Activated CD8-positive, alpha-beta memory T cell treated with anti-CD3 and anti-CD28 coated beads, Interleukin-2, amount 10 ng/mL, durations not matched to agents 7 days and 5 days (primary cell): ENCODE measurements at regions not wholly inside any gene's neighbourhood (a gene's known extent, or its start where the extent isn't known, plus 50 kb on each side); places are given as distances from the start of the nearest gene placed in this dataset.

Experiments
- ATAC-seq: fragments of 150-1000 bp; cut with Tn5 transposase; one replicate; pipeline ENCODE4 v1.10.0; 2021; ENCODE audit warnings: moderate library complexity
- CTCF ChIA-PET: fragments of 350-600 bp; sonication (Branson Sonifier 250); formaldehyde crosslinking; loops from one replicate; lab custom pipeline; 2021; ENCODE audit warnings: antibody characterized with exemption; lab: Charles Lee
- DNase-seq: peaks from one replicate; pipeline ENCODE4 v3.0.0-alpha.2; 2020
- H3K27ac Mint-ChIP-seq: one replicate; pipeline ENCODE4 v1.8.0; 2021; ENCODE audit warnings: mild to moderate bottlenecking, mixed read lengths
- H3K27me3 Mint-ChIP-seq: one replicate; pipeline ENCODE4 v1.8.0; 2021; ENCODE audit warnings: mixed read lengths
- H3K36me3 Mint-ChIP-seq: one replicate; pipeline ENCODE4 v1.8.0; 2021; ENCODE audit warnings: mild to moderate bottlenecking, mixed read lengths
- H3K4me1 Mint-ChIP-seq: one replicate; pipeline ENCODE4 v1.8.0; 2021; ENCODE audit warnings: mixed read lengths
- H3K4me3 Mint-ChIP-seq: one replicate; pipeline ENCODE4 v1.8.0; 2021; ENCODE audit warnings: mild to moderate bottlenecking, moderate library complexity, mixed read lengths
- H3K9me3 Mint-ChIP-seq: one replicate; pipeline ENCODE4 v1.8.0; 2022; ENCODE audit warnings: low read depth, mixed read lengths

GRCh38 chrX:150036641-150037040 lies 98.3 kb upstream of the EOLA2 start:
- Mint-ChIP-seq H3K27ac (no peak overlapping the region), H3K27me3 (peaks cover 18% of the 10 kb centered on the region), H3K9me3 (no peaks in the 10 kb centered on the region), H3K4me3 (no peak overlapping the region), H3K4me1 (no peaks in the 10 kb centered on the region), H3K36me3 (no peaks in the 10 kb centered on the region)
- ATAC-seq, result no peak
- CTCF ChIA-PET, result no interaction called here
- DNase-seq, result no peak

GRCh38 chrX:150037041-150037440 lies 98.8 kb upstream of the EOLA2 start:
- H3K27me3 Mint-ChIP-seq, result peaks cover 18% of the 10 kb centered on the region
- DNase-seq (no peak), ATAC-seq (no peak)
- no peak overlapping the region for H3K4me3 Mint-ChIP-seq
- H3K27ac Mint-ChIP-seq, result no peak overlapping the region
- no peaks in the 10 kb centered on the region for H3K4me1 Mint-ChIP-seq
- no peaks in the 10 kb centered on the region for H3K36me3 Mint-ChIP-seq
- H3K9me3 Mint-ChIP-seq, result no peaks in the 10 kb centered on the region
- CTCF ChIA-PET, result no interaction called here

GRCh38 chrX:150038315-150038714 lies 100.0 kb upstream of the EOLA2 start:
- CTCF ChIA-PET, result no interaction called here
- H3K4me3 Mint-ChIP-seq, result no peak overlapping the region
- H3K27ac Mint-ChIP-seq, result no peak overlapping the region
- H3K36me3 Mint-ChIP-seq, result no peaks in the 10 kb centered on the region
- peaks cover 18% of the 10 kb centered on the region for H3K27me3 Mint-ChIP-seq
- ATAC-seq (no peak), DNase-seq (no peak)
- H3K9me3 Mint-ChIP-seq, result no peaks in the 10 kb centered on the region
- H3K4me1 Mint-ChIP-seq, result no peaks in the 10 kb centered on the region

- no peak for DNase-seq
- peaks cover 18% of the 10 kb centered on the region for H3K27me3 Mint-ChIP-seq
- CTCF ChIA-PET, result no interaction called here
- no peaks in the 10 kb centered on the region for H3K36me3 Mint-ChIP-seq
- H3K4me3 Mint-ChIP-seq, result no peak overlapping the region
- ATAC-seq, result no peak
- H3K27ac Mint-ChIP-seq, result no peak overlapping the region
- H3K9me3 Mint-ChIP-seq, result no peaks in the 10 kb centered on the region
- no peaks in the 10 kb centered on the region for H3K4me1 Mint-ChIP-seq
Observed at GRCh38 chrX:150038986-150039599, 100.8 kb upstream of the EOLA2 start.

GRCh38 chrX:150041208-150041607 lies 102.9 kb upstream of the EOLA2 start:
- DNase-seq, result no peak
- ATAC-seq, result no peak
- Mint-ChIP-seq H3K36me3 (no peaks in the 10 kb centered on the region), H3K4me1 (no peaks in the 10 kb centered on the region), H3K27me3 (peaks cover 28% of the 10 kb centered on the region), H3K9me3 (no peaks in the 10 kb centered on the region), H3K27ac (no peak overlapping the region), H3K4me3 (no peak overlapping the region)
- CTCF ChIA-PET, result no interaction called here

GRCh38 chrX:150044556-150044955 lies 106.3 kb upstream of the EOLA2 start:
- Mint-ChIP-seq H3K4me3 (no peak overlapping the region), H3K4me1 (no peaks in the 10 kb centered on the region), H3K36me3 (no peaks in the 10 kb centered on the region), H3K27ac (no peak overlapping the region), H3K27me3 (peaks cover 31% of the 10 kb centered on the region), H3K9me3 (no peaks in the 10 kb centered on the region)
- no peak for DNase-seq
- CTCF ChIA-PET, result no interaction called here
- ATAC-seq, result no peak

GRCh38 chrX:150047818-150048217 lies 109.5 kb upstream of the EOLA2 start:
- ATAC-seq (no peak), DNase-seq (no peak)
- Mint-ChIP-seq H3K27ac (no peak overlapping the region), H3K36me3 (no peaks in the 10 kb centered on the region), H3K27me3 (peaks cover 21% of the 10 kb centered on the region), H3K4me3 (no peak overlapping the region), H3K4me1 (no peaks in the 10 kb centered on the region), H3K9me3 (no peaks in the 10 kb centered on the region)
- CTCF ChIA-PET, result no interaction called here

GRCh38 chrX:150049647-150050046 lies 111.4 kb upstream of the EOLA2 start:
- Mint-ChIP-seq H3K27ac (no peak overlapping the region), H3K27me3 (peaks cover 21% of the 10 kb centered on the region), H3K4me3 (no peak overlapping the region), H3K4me1 (no peaks in the 10 kb centered on the region), H3K9me3 (no peaks in the 10 kb centered on the region), H3K36me3 (no peaks in the 10 kb centered on the region)
- ATAC-seq (no peak), DNase-seq (no peak)
- CTCF ChIA-PET, result no interaction called here

- Mint-ChIP-seq H3K27ac (no peak overlapping the region), H3K36me3 (no peaks in the 10 kb centered on the region), H3K4me1 (no peaks in the 10 kb centered on the region), H3K9me3 (no peaks in the 10 kb centered on the region), H3K27me3 (peaks cover 14% of the 10 kb centered on the region), H3K4me3 (no peak overlapping the region)
- DNase-seq, result no peak
- CTCF ChIA-PET, result no interaction called here
- no peak for ATAC-seq
Observed at GRCh38 chrX:150050387-150050786, 112.1 kb upstream of the EOLA2 start.

- DNase-seq, result no peak
- Mint-ChIP-seq H3K36me3 (no peaks in the 10 kb centered on the region), H3K27me3 (peaks cover 12% of the 10 kb centered on the region), H3K4me1 (no peaks in the 10 kb centered on the region), H3K9me3 (no peaks in the 10 kb centered on the region), H3K27ac (no peak overlapping the region), H3K4me3 (no peak overlapping the region)
- no peak for ATAC-seq
- CTCF ChIA-PET, result no interaction called here
Observed at GRCh38 chrX:150051096-150051495, 112.8 kb upstream of the EOLA2 start.

- DNase-seq, result no peak
- CTCF ChIA-PET, result no interaction called here
- ATAC-seq, result no peak
Observed at GRCh38 chrX:150052226-150052625, 113.9 kb upstream of the EOLA2 start.

GRCh38 chrX:150058728-150059127 lies 120.4 kb upstream of the EOLA2 start:
- Mint-ChIP-seq H3K9me3 (no peaks in the 10 kb centered on the region), H3K4me1 (peaks cover 9% of the 10 kb centered on the region), H3K36me3 (no peaks in the 10 kb centered on the region), H3K27me3 (peaks cover 4% of the 10 kb centered on the region), H3K4me3 (no peak overlapping the region), H3K27ac (no peak overlapping the region)
- no peak for ATAC-seq
- DNase-seq, result no peak
- CTCF ChIA-PET, result no interaction called here

More at GRCh38 chrX:150052226-150052625, 113.9 kb upstream of the EOLA2 start:
- Mint-ChIP-seq H3K4me3 (no peak overlapping the region), H3K9me3 (no peaks in the 10 kb centered on the region), H3K36me3 (no peaks in the 10 kb centered on the region), H3K27ac (no peak overlapping the region), H3K27me3 (peaks cover 8% of the 10 kb centered on the region), H3K4me1 (no peaks in the 10 kb centered on the region)

GRCh38 chrX:150060406-150060805 lies 122.1 kb upstream of the EOLA2 start:
- Mint-ChIP-seq H3K27ac (no peak overlapping the region), H3K4me1 (peaks cover 11% of the 10 kb centered on the region), H3K36me3 (no peaks in the 10 kb centered on the region), H3K4me3 (no peak overlapping the region), H3K9me3 (no peaks in the 10 kb centered on the region), H3K27me3 (peaks cover 5% of the 10 kb centered on the region)
- ATAC-seq (no peak), DNase-seq (no peak)
- CTCF ChIA-PET, result no interaction called here

- Mint-ChIP-seq H3K9me3 (no peaks in the 10 kb centered on the region), H3K4me1 (peaks cover 11% of the 10 kb centered on the region), H3K27ac (no peak overlapping the region), H3K4me3 (no peak overlapping the region), H3K27me3 (peaks cover 2% of the 10 kb centered on the region), H3K36me3 (no peaks in the 10 kb centered on the region)
- CTCF ChIA-PET, result no interaction called here
- DNase-seq (no peak), ATAC-seq (no peak)
Observed at GRCh38 chrX:150062292-150063137, 124.2 kb upstream of the EOLA2 start.
